ENCODE measurements at regions not wholly inside any gene's neighbourhood (a gene's known extent, or its start where the extent isn't known, plus 50 kb on each side); places are given as distances from the start of the nearest gene placed in this dataset.

DNA sequence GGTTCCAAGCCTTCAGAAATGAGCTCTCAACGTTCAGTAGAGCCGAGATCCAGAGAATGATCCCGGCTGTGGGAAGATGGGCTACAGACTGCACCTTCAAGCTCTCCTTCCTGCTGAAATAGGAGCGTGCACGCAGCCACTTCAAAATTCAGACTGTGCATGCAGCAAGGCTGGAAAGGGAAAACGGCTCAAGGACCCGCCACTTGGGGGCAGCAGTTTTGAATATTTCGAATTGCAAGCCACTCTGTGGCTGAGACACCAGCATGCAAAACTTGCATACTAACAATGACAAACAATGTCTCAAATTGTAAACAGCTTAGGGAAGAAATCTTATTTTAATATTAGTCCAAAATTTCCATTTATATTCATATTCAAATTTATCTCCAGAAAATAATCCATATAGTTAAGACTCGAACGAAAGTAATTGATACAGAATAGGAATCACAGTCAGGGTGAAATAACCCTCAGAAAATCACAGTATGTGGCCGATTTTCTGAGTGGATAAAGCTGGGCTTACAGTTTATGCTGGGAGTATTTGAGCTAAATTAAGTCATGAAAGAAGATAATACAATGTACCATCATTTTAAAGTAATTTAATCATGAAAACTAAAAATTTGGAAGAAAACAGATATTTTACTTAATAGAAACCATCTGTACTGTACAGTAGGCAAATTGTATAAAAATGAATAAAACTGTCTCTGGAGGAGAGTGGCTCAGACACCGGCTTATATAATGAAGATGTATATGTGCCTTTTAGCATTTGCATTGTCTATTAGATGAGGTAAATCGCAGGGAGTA, 137.9 kb upstream of the MKI67 start:
- intact Hi-C loops (cut with DNase I): loop anchor here (10.0 kb wide), 1 partner anchor 1711 kb away; no protein-coding TSS in a partner anchor
- no peaks in the 10 kb centered on the region for H3K4me1 ChIP-seq
- DNase-seq: peak; percentile 76
- TF ChIP-seq, protein P1, sequence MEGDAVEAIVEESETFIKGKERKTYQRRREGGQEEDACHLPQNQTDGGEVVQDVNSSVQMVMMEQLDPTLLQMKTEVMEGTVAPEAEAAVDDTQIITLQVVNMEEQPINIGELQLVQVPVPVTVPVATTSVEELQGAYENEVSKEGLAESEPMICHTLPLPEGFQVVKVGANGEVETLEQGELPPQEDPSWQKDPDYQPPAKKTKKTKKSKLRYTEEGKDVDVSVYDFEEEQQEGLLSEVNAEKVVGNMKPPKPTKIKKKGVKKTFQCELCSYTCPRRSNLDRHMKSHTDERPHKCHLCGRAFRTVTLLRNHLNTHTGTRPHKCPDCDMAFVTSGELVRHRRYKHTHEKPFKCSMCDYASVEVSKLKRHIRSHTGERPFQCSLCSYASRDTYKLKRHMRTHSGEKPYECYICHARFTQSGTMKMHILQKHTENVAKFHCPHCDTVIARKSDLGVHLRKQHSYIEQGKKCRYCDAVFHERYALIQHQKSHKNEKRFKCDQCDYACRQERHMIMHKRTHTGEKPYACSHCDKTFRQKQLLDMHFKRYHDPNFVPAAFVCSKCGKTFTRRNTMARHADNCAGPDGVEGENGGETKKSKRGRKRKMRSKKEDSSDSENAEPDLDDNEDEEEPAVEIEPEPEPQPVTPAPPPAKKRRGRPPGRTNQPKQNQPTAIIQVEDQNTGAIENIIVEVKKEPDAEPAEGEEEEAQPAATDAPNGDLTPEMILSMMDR (IDR thresholded peaks at IDR 0.05): peak in 2 of 4 experiments; percentile 34 to 49
- TF ChIP-seq POLR2AphosphoS5 (IDR thresholded peaks at IDR 0.05): no peak
- H3K4me3 ChIP-seq: no peak overlapping the region
- no peaks in the 10 kb centered on the region for H3K9me3 ChIP-seq
- no peaks in the 10 kb centered on the region for H3K36me3 ChIP-seq
- WGBS, 2 donors: 29 to 34% methylated on average over 13 of the region's 13 CpGs
- H3K27me3 ChIP-seq: peaks cover 0 to 58% (median 29%) of the 10 kb centered on the region in 3 donors
- H3K27ac ChIP-seq: no peak overlapping the region

- Histone ChIP-seq H3K27me3 (peaks cover 0 to 59% (median 29%) of the 10 kb centered on the region in 3 donors), H3K36me3 (no peaks in the 10 kb centered on the region), H3K9me3 (no peaks in the 10 kb centered on the region), H3K4me1 (no peaks in the 10 kb centered on the region), H3K27ac (no peak overlapping the region), H3K4me3 (no peak overlapping the region)
- 17 to 40% methylated on average over 32 of the region's 32 CpGs for WGBS, 2 donors
- intact Hi-C loops (cut with DNase I): loop anchor here (10.0 kb wide), 1 partner anchor 1709 kb away; no protein-coding TSS in a partner anchor
- no peak for DNase-seq
- TF ChIP-seq POLR2A (IDR thresholded peaks at IDR 0.05): no peak
- TF ChIP-seq, protein P1 (IDR thresholded peaks at IDR 0.05): no peak
- TF ChIP-seq EP300 (IDR thresholded peaks at IDR 0.05): no peak
- no peak for TF ChIP-seq POLR2AphosphoS5 (IDR thresholded peaks at IDR 0.05)
These were observed 139.4 kb upstream of the MKI67 start for GRCh38 chr10:128265596-128265995.

GRCh38 chr10:128267581-128267980, 141.4 kb upstream of the MKI67 start:
- Histone ChIP-seq H3K27me3 (peaks cover 0 to 57% (median 29%) of the 10 kb centered on the region in 3 donors), H3K9me3 (no peaks in the 10 kb centered on the region), H3K4me3 (no peak overlapping the region), H3K27ac (no peak overlapping the region), H3K36me3 (no peaks in the 10 kb centered on the region), H3K4me1 (no peaks in the 10 kb centered on the region)
- WGBS, 2 donors: 39 to 46% methylated on average over 5 of the region's 5 CpGs
- TF ChIP-seq, protein P1 (IDR thresholded peaks at IDR 0.05): no peak
- TF ChIP-seq POLR2AphosphoS5 (IDR thresholded peaks at IDR 0.05): no peak
- no peak for DNase-seq
- intact Hi-C loops (cut with DNase I): loop anchor here (10.0 kb wide), 1 partner anchor 1707 kb away; no protein-coding TSS in a partner anchor

DNA sequence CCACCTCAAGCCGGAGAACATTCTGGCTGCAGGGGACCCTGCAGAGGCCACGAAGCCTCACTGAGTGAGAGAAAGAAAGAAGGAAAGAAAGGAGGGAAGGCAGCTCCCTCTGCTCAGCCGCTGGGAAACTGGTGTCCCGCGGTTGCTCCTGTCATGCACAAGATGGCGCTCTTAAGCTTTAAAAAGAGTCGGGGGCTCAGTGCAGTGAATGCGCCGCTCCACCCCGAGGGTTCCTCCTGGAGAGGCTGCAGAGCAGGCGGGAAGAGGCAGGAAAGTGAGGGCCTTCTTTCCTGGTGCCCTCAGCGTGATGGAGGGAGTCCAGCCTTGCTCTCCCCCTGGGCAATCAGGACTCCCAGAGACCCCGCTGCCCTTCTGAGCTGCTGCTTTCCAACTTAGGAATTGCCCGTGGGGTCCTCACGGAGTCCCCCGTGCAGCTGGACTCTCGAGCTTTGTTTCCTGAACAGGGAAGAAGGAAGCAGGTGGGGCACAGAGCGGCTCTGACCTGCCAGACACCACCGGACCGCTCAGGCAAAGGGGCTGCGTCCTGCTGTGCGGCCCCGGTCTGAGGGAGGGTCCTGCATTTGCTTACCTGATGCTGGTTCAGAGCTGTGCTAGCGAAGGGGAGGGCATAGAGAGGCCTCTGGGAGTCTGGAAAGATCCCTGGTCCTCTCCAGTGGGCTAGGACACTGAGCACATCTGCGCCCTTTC, 141.9 kb upstream of the MKI67 start:
- H3K4me1 ChIP-seq: no peaks in the 10 kb centered on the region
- WGBS, 2 donors: 38 to 42% methylated on average over 25 of the region's 25 CpGs
- no peak overlapping the region for H3K27ac ChIP-seq
- DNase-seq: no peak
- H3K27me3 ChIP-seq: peaks cover 0 to 52% (median 29%) of the 10 kb centered on the region in 3 donors
- TF ChIP-seq EP300 (IDR thresholded peaks at IDR 0.05) (no peak), POLR2AphosphoS5 (IDR thresholded peaks at IDR 0.05) (no peak), POLR2A (IDR thresholded peaks at IDR 0.05) (no peak)
- TF ChIP-seq, protein P1 (IDR thresholded peaks at IDR 0.05): peak in 1 of 4 experiments; percentile 18
- intact Hi-C loops (cut with DNase I): loop anchor here (10.0 kb wide), 1 partner anchor 1707 kb away; no protein-coding TSS in a partner anchor
- H3K36me3 ChIP-seq: no peaks in the 10 kb centered on the region
- no peak overlapping the region for H3K4me3 ChIP-seq
- no peaks in the 10 kb centered on the region for H3K9me3 ChIP-seq

All from sigmoid colon (tissue), 6 donors.